H1 (cell line): ENCODE measurements at regions not wholly inside any gene's neighbourhood (a gene's known extent, or its start where the extent isn't known, plus 50 kb on each side); places are given as distances from the start of the nearest gene placed in this dataset.

Experiments
- CEBPB ChIP-seq: IDR thresholded peaks from 2 replicates; pipeline ENCODE4 v1.6.1; 2012; ENCODE audit warnings: low read depth, low read length
- GABPA ChIP-seq: IDR thresholded peaks from 2 replicates; pipeline ENCODE4 v1.6.1; 2011; ENCODE audit warnings: mild to moderate bottlenecking, low read length, moderate library complexity, borderline replicate concordance; ENCODE audit not compliant: insufficient read depth
- KDM1A ChIP-seq: fragments of 200-600, 300-600 bp; sonication (generic); IDR thresholded peaks from 2 replicates; pipeline ENCODE4 v1.7.1; 2016; ENCODE audit warnings: mild to moderate bottlenecking, low read length, borderline replicate concordance
- RBBP5 ChIP-seq: IDR thresholded peaks from 2 replicates; pipeline ENCODE4 v1.7.1; 2012; ENCODE audit warnings: low read depth, mild to moderate bottlenecking, inconsistent platforms, low read length, moderate library complexity, borderline replicate concordance
- YY1 ChIP-seq: IDR thresholded peaks from 2 replicates; pipeline ENCODE4 v1.6.1; 2011; ENCODE audit warnings: low read depth, mild to moderate bottlenecking, low read length

DNA sequence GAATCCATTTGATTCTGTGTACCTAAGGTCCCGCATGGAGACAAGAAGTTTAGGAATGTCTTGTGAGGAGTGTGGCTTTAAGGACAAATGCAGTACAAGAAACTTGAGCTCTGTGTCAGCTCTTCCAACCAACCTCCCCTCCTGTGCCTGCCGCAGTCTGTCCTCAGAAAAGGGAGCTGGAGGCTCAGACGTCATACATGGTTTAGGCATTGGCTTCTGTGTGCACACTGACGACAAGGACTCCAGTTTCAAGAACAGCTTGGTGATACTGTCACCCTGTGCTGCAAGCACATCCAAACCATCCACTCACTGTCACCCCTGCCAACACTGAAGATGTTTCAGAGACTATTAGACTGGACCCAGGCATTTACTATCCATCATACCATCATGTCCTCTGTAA is 470.4 kb downstream of the IRS1 start (continued):
- no peak for TF ChIP-seq RBBP5
- TF ChIP-seq GABPA, result no peak
- TF ChIP-seq CEBPB, result no peak
- TF ChIP-seq YY1, result no peak
- no peak for TF ChIP-seq KDM1A
